Prostate gland (tissue), 2 donors: ENCODE measurements at regions not wholly inside any gene's neighbourhood (a gene's known extent, or its start where the extent isn't known, plus 50 kb on each side); places are given as distances from the start of the nearest gene placed in this dataset.
"Not testable (repeated sequence)": the region's sequence is repeated elsewhere in the genome, so short reads cannot be mapped to it uniquely, and the experiment has no call there.

Experiments
- DNase-seq: peaks from one replicate; pipeline ENCODE4 v3.0.0-alpha.2; 2019; ENCODE audit warnings: low spot score
- H3K27ac ChIP-seq, 2 donors: fragments of 200-600 bp; sonication (generic); 2 replicates each; pipeline ENCODE4 v1.5.1; 2017 to 2019
- H3K27me3 ChIP-seq: fragments of 200-600 bp; sonication (generic); replicated peaks from 2 replicates; pipeline ENCODE4 v1.5.1; 2019; ENCODE audit not compliant: insufficient read depth
- H3K36me3 ChIP-seq, 2 donors: fragments of 200-600 bp; sonication (generic); 1 replicate in 1 of 2; 2 replicates in 1 of 2; pipeline versions ENCODE4 v1.5.1 to v1.8.1; 2017 to 2019
- H3K4me1 ChIP-seq: fragments of 200-600 bp; sonication (generic); replicated peaks from 2 replicates; pipeline ENCODE4 v1.5.1; 2019
- H3K4me3 ChIP-seq, 2 donors: fragments of 200-600 bp; sonication (generic); 2 replicates each; pipeline ENCODE4 v1.5.1; 2017 to 2019
- H3K9me3 ChIP-seq: fragments of 200-600 bp; sonication (generic); 2 replicates; pipeline ENCODE4 v1.5.1; 2017
- POLR2A ChIP-seq: fragments of 450-650 bp; IDR thresholded peaks from one replicate; pipeline ENCODE4 v1.6.1; 2016; ENCODE audit warnings: antibody characterized with exemption, mild to moderate bottlenecking
- POLR2AphosphoS5 ChIP-seq: sonication (generic); formaldehyde crosslinking; IDR thresholded peaks from one replicate; pipeline ENCODE4 v1.6.1; 2017; ENCODE audit warnings: antibody characterized with exemption
- WGBS: methylation state at CpG from one replicate; pipeline ENCODE4 v1.1.5; 2018; 5-methylcytosine and 5-hydroxymethylcytosine counted together
- intact Hi-C: fragments of 100-400 bp; cut with DNase I; formaldehyde crosslinking; loops from one replicate; pipeline ENCODE4 v1.14.2; 2022
- TF ChIP-seq, protein P1 (sequence below), 4 experiments: fragments of 200-600 bp in 2 of 4; fragments of 450-650 bp in 2 of 4; sonication (generic) in 2 of 4; IDR thresholded peaks; 1 replicate in 3 of 4; 2 replicates in 1 of 4; pipeline ENCODE4 v1.5.1; 2016 to 2019; ENCODE audit warnings: antibody characterized with exemption in 4 of 4, mild to moderate bottlenecking in 2 of 4, moderate library complexity in 2 of 4

DNA sequence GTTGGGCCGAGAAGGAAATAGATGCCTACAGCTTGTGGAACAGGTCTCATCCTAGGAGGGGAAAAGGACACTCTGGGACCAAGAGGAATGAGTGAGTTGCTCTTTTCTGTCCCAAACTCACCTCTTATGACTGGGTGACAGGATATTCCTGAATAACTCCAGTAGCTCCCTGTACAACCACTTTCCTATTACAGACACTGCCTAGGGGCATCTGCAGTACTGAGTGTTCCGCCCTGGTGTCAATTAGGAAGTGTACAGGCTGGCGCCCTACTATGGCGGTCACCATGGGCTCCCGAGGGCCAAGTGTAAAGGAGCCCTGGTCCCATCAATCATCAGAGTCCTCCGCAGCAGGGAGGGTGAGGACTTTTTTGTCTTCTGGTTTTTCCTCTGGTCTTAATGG is 343.4 kb upstream of the USP9Y start:
- intact Hi-C loops = no loop called here
- Histone ChIP-seq H3K4me1 (no peaks in the 10 kb centered on the region), H3K4me3 (no peak overlapping the region), H3K36me3 (no peaks in the 10 kb centered on the region), H3K27me3 (no peaks in the 10 kb centered on the region), H3K27ac (no peak overlapping the region), H3K9me3 (no peaks in the 10 kb centered on the region)
- DNase-seq = no peak
- WGBS = 94% methylated on average over 2 of the region's 6 CpGs
- TF ChIP-seq POLR2AphosphoS5 (no peak), POLR2A (no peak)
- TF ChIP-seq, protein P1, sequence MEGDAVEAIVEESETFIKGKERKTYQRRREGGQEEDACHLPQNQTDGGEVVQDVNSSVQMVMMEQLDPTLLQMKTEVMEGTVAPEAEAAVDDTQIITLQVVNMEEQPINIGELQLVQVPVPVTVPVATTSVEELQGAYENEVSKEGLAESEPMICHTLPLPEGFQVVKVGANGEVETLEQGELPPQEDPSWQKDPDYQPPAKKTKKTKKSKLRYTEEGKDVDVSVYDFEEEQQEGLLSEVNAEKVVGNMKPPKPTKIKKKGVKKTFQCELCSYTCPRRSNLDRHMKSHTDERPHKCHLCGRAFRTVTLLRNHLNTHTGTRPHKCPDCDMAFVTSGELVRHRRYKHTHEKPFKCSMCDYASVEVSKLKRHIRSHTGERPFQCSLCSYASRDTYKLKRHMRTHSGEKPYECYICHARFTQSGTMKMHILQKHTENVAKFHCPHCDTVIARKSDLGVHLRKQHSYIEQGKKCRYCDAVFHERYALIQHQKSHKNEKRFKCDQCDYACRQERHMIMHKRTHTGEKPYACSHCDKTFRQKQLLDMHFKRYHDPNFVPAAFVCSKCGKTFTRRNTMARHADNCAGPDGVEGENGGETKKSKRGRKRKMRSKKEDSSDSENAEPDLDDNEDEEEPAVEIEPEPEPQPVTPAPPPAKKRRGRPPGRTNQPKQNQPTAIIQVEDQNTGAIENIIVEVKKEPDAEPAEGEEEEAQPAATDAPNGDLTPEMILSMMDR (IDR thresholded peaks at IDR 0.05) = no peak

DNA sequence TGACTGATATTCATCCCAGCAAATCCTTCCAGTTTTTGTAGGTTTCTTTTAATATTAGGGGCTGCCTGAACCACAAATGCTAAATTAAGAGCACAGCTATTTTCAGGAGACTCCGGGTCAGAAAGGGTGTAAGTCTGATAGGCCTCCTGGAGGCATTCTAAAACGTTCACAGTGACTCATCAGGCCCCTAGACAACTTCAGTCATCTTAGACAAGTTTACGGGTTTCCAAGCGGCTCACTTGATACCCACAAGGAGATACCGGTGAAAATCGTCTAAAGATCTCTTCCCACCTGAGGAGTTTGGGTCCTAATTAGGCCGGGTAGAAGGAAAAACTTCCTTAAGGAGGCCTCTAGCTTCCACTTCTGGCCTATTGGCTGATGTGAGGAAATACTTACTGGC is 342.7 kb upstream of the USP9Y start:
- no peak overlapping the region for H3K4me3 ChIP-seq
- TF ChIP-seq POLR2A (no peak), POLR2AphosphoS5 (no peak)
- TF ChIP-seq, protein P1 (IDR thresholded peaks at IDR 0.05) = no peak
- 71% methylated on average over 7 of the region's 7 CpGs for WGBS
- H3K27ac ChIP-seq = no peak overlapping the region
- intact Hi-C loops = no loop called here
- H3K4me1 ChIP-seq = no peaks in the 10 kb centered on the region
- H3K9me3 ChIP-seq = no peaks in the 10 kb centered on the region
- H3K27me3 ChIP-seq = no peaks in the 10 kb centered on the region
- H3K36me3 ChIP-seq = no peaks in the 10 kb centered on the region
- no peak for DNase-seq

DNA sequence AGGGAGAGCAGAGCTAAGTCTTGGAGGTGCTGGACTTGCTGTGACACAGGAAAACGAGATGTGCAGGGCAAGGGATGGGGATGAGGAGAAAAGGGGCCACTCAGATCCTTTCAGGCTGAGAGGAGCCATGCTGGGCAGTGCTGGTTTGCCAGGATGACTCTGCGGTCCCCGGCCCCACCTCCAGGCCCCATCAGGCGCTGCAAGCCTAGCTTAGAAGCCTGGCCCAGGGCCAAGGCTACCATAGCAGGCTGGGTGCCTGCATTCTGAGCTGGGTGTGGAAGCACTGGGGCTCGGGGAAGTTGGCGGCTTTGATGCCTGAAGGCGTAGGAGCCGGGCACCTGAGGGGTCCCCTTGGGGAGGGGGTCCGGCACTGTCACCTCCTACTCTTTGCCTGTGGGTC is 341.2 kb upstream of the USP9Y start:
- Histone ChIP-seq H3K9me3 (no peaks in the 10 kb centered on the region), H3K36me3 (no peaks in the 10 kb centered on the region), H3K27me3 (no peaks in the 10 kb centered on the region), H3K4me1 (no peaks in the 10 kb centered on the region), H3K27ac (no peak overlapping the region), H3K4me3 (no peak overlapping the region)
- intact Hi-C loops = no loop called here
- 0% methylated on average over 1 of the region's 9 CpGs for WGBS
- TF ChIP-seq, protein P1 (IDR thresholded peaks at IDR 0.05) = no peak
- TF ChIP-seq POLR2AphosphoS5 (no peak), POLR2A (no peak)
- DNase-seq = peak; percentile 3

DNA sequence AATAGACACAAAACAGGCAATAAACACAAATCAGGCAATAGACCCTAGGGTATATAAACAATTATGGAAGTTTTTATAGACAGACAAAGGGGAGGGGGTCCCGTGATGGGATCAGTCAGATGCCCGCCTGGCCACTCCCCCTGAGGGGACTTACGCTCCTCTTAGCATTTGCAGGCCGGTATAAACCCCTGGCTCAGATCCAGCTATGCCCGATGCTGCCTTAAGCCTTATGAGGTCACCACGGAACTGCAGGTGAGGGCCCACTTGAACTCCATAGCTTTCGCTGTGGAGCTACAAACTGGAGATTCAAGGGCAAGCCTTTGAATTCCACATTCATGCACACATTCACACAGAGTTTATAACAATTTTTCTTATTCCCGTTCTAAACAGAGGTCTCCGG is 340.5 kb upstream of the USP9Y start:
- H3K36me3 ChIP-seq = no peaks in the 10 kb centered on the region

DNA sequence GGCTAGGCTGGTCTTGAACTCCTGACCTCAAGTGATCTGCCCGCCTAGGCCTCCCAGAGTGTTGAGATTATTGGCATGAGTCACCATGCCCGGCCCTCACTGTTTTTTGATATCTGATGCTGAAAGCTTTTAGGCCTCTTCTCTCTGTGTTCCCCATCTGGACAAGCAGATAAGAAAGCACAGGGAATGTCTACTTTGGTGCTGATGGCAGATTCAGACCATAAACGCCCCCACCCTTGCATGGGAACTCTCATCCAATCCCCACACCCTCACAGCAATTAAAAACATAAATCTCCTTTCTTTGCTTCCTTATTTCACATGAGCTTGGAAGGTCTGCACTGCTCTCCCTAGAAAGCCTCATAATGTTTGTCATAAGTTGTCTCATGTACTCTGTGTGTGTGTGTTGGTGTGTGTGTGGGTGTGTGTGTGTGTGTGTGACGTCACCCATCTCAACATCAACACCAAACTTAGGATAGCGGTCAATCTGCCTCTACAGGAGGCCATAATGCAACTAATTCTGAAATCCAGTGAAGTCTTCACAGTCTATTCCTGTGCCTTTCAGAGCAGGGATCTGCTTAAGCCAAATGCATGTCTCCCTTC is 335.6 kb upstream of the USP9Y start:
- intact Hi-C loops = no loop called here
- no peaks in the 10 kb centered on the region for H3K9me3 ChIP-seq
- 49% methylated on average over 5 of the region's 5 CpGs for WGBS
- no peak for DNase-seq
- H3K4me1 ChIP-seq = no peaks in the 10 kb centered on the region
- no peaks in the 10 kb centered on the region for H3K36me3 ChIP-seq
- no peak overlapping the region for H3K4me3 ChIP-seq
- no peaks in the 10 kb centered on the region for H3K27me3 ChIP-seq
- H3K27ac ChIP-seq = no peak overlapping the region
- TF ChIP-seq, protein P1 (IDR thresholded peaks at IDR 0.05) = no peak
- TF ChIP-seq POLR2A (no peak), POLR2AphosphoS5 (no peak)

More for the DNA sequence above, 340.5 kb upstream of the USP9Y start:
- H3K4me1 ChIP-seq = no peaks in the 10 kb centered on the region
- no peak for DNase-seq
- no peaks in the 10 kb centered on the region for H3K9me3 ChIP-seq
- H3K27ac ChIP-seq = no peak overlapping the region
- no peak overlapping the region for H3K4me3 ChIP-seq
- intact Hi-C loops = no loop called here
- 67% methylated on average over 9 of the region's 9 CpGs for WGBS
- H3K27me3 ChIP-seq = no peaks in the 10 kb centered on the region
- TF ChIP-seq, protein P1 (IDR thresholded peaks at IDR 0.05) = no peak
- TF ChIP-seq POLR2A = no peak
- TF ChIP-seq POLR2AphosphoS5 = no peak

DNA sequence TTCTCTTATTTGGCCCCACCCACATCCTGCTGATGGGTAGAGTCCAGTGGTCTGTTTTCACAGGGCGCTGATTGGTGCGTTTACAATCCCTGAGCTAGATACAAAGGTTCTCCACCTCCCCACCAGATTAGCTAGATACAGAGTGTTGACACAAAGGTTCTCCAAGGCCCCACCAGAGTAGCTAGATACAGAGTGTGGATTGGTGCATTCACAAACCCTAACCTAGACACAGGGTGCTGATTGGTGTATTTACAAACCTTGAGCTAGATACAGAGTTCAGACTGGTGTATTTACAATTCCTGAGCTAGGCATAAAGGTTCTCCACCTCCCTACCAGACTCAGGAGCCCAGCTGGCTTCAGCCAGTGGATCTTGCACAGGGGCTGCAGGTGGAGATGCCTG is 326.4 kb upstream of the USP9Y start:
- H3K4me1 ChIP-seq, H3K4me3 ChIP-seq, DNase-seq, H3K27me3 ChIP-seq, H3K27ac ChIP-seq, H3K9me3 ChIP-seq, H3K36me3 ChIP-seq, intact Hi-C loops: not testable (repeated sequence)
- 95% methylated on average over 2 of the region's 2 CpGs for WGBS

DNA sequence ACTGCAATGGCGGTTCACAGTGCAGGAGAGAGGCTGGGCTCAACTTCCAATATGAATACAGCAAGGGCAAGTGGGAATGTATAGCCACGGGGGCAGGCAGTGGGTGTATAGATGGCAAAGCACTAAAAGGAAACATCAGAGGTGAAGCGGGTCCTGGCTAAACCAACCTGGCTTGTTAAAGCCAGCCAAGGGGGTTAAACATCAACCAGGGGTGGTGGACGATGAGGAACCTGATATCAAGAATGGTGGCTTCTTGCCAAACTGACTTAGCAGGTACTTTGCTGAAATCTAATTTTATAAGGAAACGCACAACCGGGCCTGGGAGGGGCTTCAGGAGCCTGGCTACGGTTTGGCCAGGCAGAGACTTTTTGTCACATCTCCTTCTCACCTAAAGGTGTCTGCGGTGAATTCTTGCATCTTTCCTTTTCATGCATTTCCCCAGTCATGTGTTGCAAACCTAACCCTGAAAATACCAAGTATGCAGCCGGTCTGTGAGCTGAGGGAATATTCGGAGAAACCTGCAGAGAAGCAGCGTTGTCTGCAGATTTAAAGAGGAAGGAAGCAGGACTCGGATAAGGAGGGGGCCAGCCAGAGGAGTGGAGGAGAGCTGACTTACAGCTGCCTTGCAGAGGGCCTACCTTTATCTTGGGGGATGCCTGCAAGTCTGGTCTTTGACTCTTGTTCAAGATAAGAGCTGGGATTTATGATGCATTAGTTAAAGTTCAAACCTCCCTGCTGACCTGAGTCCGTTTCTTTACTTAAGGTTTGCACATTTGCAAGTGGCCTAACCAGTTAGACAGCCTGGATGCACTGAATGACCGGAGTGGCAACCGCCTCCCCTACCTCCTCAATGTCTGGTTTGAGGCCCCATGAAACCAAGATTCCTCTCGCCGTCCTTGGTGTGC is 309.1 kb upstream of the USP9Y start:
- H3K27me3 ChIP-seq, intact Hi-C loops: not testable (repeated sequence)
- DNase-seq = peak; percentile 24

More for the DNA sequence above, 309.1 kb upstream of the USP9Y start:
- not testable (repeated sequence) for H3K27ac ChIP-seq, H3K36me3 ChIP-seq, H3K4me3 ChIP-seq, H3K4me1 ChIP-seq, H3K9me3 ChIP-seq
- WGBS = 26% methylated on average over 17 of the region's 17 CpGs
